HFF-Myc (cell line): ENCODE measurements at regions not wholly inside any gene's neighbourhood (a gene's known extent, or its start where the extent isn't known, plus 50 kb on each side); places are given as distances from the start of the nearest gene placed in this dataset.

Experiments
- DNase-seq: peaks from one replicate; pipeline ENCODE4 v3.0.0-alpha.2; 2011; ENCODE audit warnings: low read depth; ENCODE audit errors: extremely low read depth
- H3K4me3 ChIP-seq: replicated peaks from 2 replicates; pipeline ENCODE4 v1.5.1; 2011; ENCODE audit warnings: low read depth, mild to moderate bottlenecking, control low read depth, low read length
- CTCF ChIP-seq: IDR thresholded peaks from 2 replicates; pipeline ENCODE4 v1.5.1; 2012; ENCODE audit warnings: mild to moderate bottlenecking, low read depth, low read length, control low read depth; ENCODE audit errors: missing control alignments

GRCh38 chr5:147036691-147037245 is 158.2 kb upstream of the PPP2R2B start:
- TF ChIP-seq CTCF, result no peak
- no peak overlapping the region for H3K4me3 ChIP-seq
- DNase-seq, result no peak

DNA sequence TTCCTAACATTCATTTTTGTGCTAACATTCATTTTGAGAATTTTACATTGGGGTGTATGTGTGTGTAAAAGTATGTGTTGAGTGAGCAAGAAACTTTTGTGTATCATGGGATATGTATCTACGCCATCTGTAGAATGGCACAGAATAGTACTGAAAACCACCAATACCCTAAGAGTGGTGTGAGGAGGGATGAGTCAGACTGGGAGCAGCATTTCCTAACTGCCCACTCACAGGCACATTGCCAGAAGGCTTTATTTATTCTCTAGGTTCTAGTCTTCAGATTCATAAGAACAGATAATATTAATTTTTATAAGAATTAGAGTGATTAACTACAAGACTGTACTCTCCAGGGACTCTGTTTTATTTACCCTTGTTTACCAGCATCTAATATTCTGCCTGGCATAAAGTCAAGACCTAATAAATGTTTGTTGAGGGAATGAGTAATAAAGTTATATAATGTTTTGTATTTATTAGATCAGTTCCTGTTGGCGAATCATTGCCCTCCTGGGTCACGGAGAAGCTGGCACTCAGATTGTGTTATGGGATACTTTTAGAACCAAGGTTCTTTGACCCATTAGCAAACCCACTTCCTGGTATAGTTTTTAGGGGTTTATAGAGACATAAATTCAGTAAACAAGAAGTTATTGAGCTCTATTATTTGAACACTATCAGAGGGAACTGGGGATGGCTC is 159.1 kb upstream of the PPP2R2B start:
- no peak overlapping the region for H3K4me3 ChIP-seq
- no peak for TF ChIP-seq CTCF
- DNase-seq, result no peak

- no peak overlapping the region for H3K4me3 ChIP-seq
- DNase-seq, result no peak
- no peak for TF ChIP-seq CTCF
Observed at GRCh38 chr5:147040856-147041255, 162.3 kb upstream of the PPP2R2B start.

GRCh38 chr5:147044572-147045273 is 166.2 kb upstream of the PPP2R2B start:
- H3K4me3 ChIP-seq, result no peak overlapping the region
- no peak for TF ChIP-seq CTCF
- DNase-seq, result no peak

DNA sequence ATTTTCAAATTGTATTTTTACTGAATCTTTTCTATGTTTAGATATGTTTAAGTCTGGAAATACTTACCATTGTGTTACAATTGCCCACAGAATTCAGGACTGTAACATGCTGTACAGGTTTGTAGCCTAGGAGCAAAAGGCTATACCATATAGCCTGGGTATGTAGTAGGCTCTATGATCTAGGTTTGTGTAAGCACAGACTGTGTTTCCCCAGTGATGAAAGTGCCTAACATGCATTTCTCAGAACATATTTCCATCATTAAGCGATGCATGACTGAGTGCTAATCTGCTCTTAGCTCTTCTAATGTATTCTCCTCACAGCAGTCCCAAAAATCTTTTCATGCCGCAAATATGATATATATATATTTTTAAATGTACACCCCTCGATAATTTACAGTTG is 166.7 kb upstream of the PPP2R2B start:
- TF ChIP-seq CTCF, result no peak
- DNase-seq, result no peak
- H3K4me3 ChIP-seq, result no peak overlapping the region

- TF ChIP-seq CTCF, result no peak
- H3K4me3 ChIP-seq, result no peak overlapping the region
- DNase-seq, result no peak
Observed at GRCh38 chr5:147046281-147046680, 167.7 kb upstream of the PPP2R2B start.
